ENCODE measurements at regions not wholly inside any gene's neighbourhood (a gene's known extent, or its start where the extent isn't known, plus 50 kb on each side); places are given as distances from the start of the nearest gene placed in this dataset.

GRCh38 chr3:193841581-193841980, 248.6 kb downstream of the OPA1 start:
- no peak for TF ChIP-seq CTCF (conservative IDR thresholded peaks at IDR 0.05; ENCODE audit: low read length)
- no peak for TF ChIP-seq EZH2phosphoT487 (IDR thresholded peaks at IDR 0.05; ENCODE audit: borderline replicate concordance)
- H3K4me2 ChIP-seq (ENCODE audit: low read depth, low read length, poor library complexity, severe bottlenecking) = no peak overlapping the region
- no peaks in the 10 kb centered on the region for H3K79me2 ChIP-seq (ENCODE audit: insufficient read depth, low read length)
- H3F3A ChIP-seq (ENCODE audit: low read depth) = no peaks in the 10 kb centered on the region
- no peaks in the 10 kb centered on the region for H3K9me2 ChIP-seq (replicated peaks; ENCODE audit: low read depth, low read length)
- no peak overlapping the region for H3K4me3 ChIP-seq (ENCODE audit: low read length, poor library complexity, severe bottlenecking)
- H3K4me1 ChIP-seq (ENCODE audit: insufficient read depth, low read length, poor library complexity, severe bottlenecking) = peaks cover 46% of the 10 kb centered on the region
- no peaks in the 10 kb centered on the region for H3K9me3 ChIP-seq (ENCODE audit: insufficient read depth, low read depth, low read length)
- 0 out of 2 replicates have a peak overlapping the region, but pooled peaks have one; percentile 64 for H2AFZ ChIP-seq (ENCODE audit: low read length)
- no peaks in the 10 kb centered on the region for H4K20me1 ChIP-seq (ENCODE audit: insufficient read depth, low read length, poor library complexity, severe bottlenecking)
- no peaks in the 10 kb centered on the region for H3K36me3 ChIP-seq (ENCODE audit: insufficient read depth, low read length)
- H3K9ac ChIP-seq (ENCODE audit: low read depth, low read length, poor library complexity, severe bottlenecking) = no peak overlapping the region
- no peaks in the 10 kb centered on the region for H3K27me3 ChIP-seq (ENCODE audit: insufficient read depth, low read length, poor library complexity, severe bottlenecking)

DNA sequence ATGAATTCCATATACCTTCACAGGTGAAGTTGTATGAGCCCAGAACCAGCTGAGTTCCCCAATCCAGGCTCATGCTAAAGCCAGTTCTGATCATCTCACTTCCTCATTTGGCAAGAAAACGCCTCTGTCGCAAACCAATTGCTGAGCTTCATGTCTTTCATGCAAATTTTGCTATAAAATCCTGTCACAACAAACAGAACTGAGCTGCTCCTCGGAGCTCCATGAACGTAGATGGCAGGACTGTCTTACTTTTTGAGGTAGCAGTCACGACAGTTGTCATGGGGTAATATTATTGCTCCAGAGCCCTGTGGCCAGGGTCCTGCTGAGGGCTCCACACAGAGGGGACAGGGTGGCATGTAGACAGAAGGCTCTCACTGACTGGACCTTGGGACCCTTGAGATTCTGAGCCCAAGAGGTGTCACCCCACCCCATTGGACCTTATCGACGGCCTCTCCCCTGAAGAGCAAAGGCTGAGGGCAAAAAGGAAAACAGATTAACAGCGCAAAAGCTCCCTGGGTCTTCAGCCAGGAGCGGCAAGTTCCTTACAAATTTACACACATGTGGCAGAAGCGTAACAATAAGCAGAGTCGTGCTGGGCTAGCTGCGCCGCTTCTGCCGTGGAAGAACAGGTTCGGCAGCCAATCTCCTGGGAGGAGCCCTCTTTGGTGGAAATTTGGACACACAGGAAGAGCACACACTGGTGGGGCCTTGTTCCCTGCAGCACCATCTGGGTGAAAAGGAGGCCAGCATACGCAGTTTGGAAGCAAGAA, 249.2 kb downstream of the OPA1 start:
- Histone ChIP-seq H3K9me3 (ENCODE audit: insufficient read depth, low read depth, low read length) (no peaks in the 10 kb centered on the region), H4K20me1 (ENCODE audit: insufficient read depth, low read length, poor library complexity, severe bottlenecking) (no peaks in the 10 kb centered on the region), H3K4me3 (ENCODE audit: low read length, poor library complexity, severe bottlenecking) (no peak overlapping the region), H3F3A (ENCODE audit: low read depth) (no peaks in the 10 kb centered on the region), H3K79me2 (ENCODE audit: insufficient read depth, low read length) (no peaks in the 10 kb centered on the region), H3K4me1 (ENCODE audit: insufficient read depth, low read length, poor library complexity, severe bottlenecking) (peaks cover 49% of the 10 kb centered on the region), H3K36me3 (ENCODE audit: insufficient read depth, low read length) (no peaks in the 10 kb centered on the region), H3K27me3 (ENCODE audit: insufficient read depth, low read length, poor library complexity, severe bottlenecking) (no peaks in the 10 kb centered on the region), H3K9ac (ENCODE audit: low read depth, low read length, poor library complexity, severe bottlenecking) (peak overlapping the region; percentile 57), H3K9me2 (replicated peaks; ENCODE audit: low read depth, low read length) (no peaks in the 10 kb centered on the region), H3K4me2 (ENCODE audit: low read depth, low read length, poor library complexity, severe bottlenecking) (peak overlapping the region; percentile 46), H2AFZ (ENCODE audit: low read length) (peak overlapping the region; percentile 64)
- TF ChIP-seq EZH2phosphoT487 (IDR thresholded peaks at IDR 0.05; ENCODE audit: borderline replicate concordance) (no peak), CTCF (conservative IDR thresholded peaks at IDR 0.05; ENCODE audit: low read length) (no peak)

GRCh38 chr3:193842832-193843473, 249.9 kb downstream of the OPA1 start:
- H3K4me2 ChIP-seq (ENCODE audit: low read depth, low read length, poor library complexity, severe bottlenecking) = peak overlapping the region; percentile 46
- no peaks in the 10 kb centered on the region for H3F3A ChIP-seq (ENCODE audit: low read depth)
- TF ChIP-seq EZH2phosphoT487 (IDR thresholded peaks at IDR 0.05; ENCODE audit: borderline replicate concordance) (no peak), CTCF (conservative IDR thresholded peaks at IDR 0.05; ENCODE audit: low read length) (no peak)
- peak overlapping the region; percentile 64 for H2AFZ ChIP-seq (ENCODE audit: low read length)
- no peaks in the 10 kb centered on the region for H3K9me3 ChIP-seq (ENCODE audit: insufficient read depth, low read depth, low read length)
- H3K9ac ChIP-seq (ENCODE audit: low read depth, low read length, poor library complexity, severe bottlenecking) = peak overlapping the region; percentile 57
- no peaks in the 10 kb centered on the region for H3K9me2 ChIP-seq (replicated peaks; ENCODE audit: low read depth, low read length)
- no peaks in the 10 kb centered on the region for H3K36me3 ChIP-seq (ENCODE audit: insufficient read depth, low read length)
- no peak overlapping the region for H3K4me3 ChIP-seq (ENCODE audit: low read length, poor library complexity, severe bottlenecking)
- no peaks in the 10 kb centered on the region for H3K27me3 ChIP-seq (ENCODE audit: insufficient read depth, low read length, poor library complexity, severe bottlenecking)
- peaks cover 49% of the 10 kb centered on the region for H3K4me1 ChIP-seq (ENCODE audit: insufficient read depth, low read length, poor library complexity, severe bottlenecking)
- no peaks in the 10 kb centered on the region for H3K79me2 ChIP-seq (ENCODE audit: insufficient read depth, low read length)
- no peaks in the 10 kb centered on the region for H4K20me1 ChIP-seq (ENCODE audit: insufficient read depth, low read length, poor library complexity, severe bottlenecking)
